GM19468 (cell line): ENCODE measurements at regions not wholly inside any gene's neighbourhood (a gene's known extent, or its start where the extent isn't known, plus 50 kb on each side); places are given as distances from the start of the nearest gene placed in this dataset.
"Not testable (repeated sequence)": the region's sequence is repeated elsewhere in the genome, so short reads cannot be mapped to it uniquely, and the experiment has no call there.

Experiments
- ATAC-seq: cut with Tn5 transposase; IDR thresholded peaks from one replicate; pipeline ENCODE4 v1.9.1; 2021; ENCODE audit warnings: mild to moderate bottlenecking, moderate library complexity, moderate number of reproducible peaks; ENCODE audit not compliant: unreplicated experiment; ENCODE audit errors: extremely low read depth

DNA sequence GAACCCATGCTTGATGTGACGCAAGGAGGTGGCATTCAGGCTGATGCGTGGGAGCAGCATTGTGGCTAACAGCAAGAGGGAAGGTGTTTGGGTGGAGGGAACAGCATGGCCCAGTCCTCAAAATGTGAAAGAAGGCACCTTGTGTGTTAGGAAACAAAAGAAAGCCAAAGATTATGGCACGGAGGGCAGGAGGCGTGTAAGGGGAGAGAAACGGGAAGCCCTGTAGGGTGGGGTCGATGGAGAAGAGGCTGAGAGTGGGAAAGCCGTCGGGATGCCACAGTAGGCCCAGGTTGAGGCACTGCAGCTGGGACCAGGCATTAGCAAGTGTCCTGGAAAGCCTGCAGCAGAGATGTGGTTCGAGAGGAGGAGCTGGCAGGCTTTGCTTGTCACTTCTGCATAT is 241.1 kb downstream of the GADD45G start:
- ATAC-seq, result no peak

DNA sequence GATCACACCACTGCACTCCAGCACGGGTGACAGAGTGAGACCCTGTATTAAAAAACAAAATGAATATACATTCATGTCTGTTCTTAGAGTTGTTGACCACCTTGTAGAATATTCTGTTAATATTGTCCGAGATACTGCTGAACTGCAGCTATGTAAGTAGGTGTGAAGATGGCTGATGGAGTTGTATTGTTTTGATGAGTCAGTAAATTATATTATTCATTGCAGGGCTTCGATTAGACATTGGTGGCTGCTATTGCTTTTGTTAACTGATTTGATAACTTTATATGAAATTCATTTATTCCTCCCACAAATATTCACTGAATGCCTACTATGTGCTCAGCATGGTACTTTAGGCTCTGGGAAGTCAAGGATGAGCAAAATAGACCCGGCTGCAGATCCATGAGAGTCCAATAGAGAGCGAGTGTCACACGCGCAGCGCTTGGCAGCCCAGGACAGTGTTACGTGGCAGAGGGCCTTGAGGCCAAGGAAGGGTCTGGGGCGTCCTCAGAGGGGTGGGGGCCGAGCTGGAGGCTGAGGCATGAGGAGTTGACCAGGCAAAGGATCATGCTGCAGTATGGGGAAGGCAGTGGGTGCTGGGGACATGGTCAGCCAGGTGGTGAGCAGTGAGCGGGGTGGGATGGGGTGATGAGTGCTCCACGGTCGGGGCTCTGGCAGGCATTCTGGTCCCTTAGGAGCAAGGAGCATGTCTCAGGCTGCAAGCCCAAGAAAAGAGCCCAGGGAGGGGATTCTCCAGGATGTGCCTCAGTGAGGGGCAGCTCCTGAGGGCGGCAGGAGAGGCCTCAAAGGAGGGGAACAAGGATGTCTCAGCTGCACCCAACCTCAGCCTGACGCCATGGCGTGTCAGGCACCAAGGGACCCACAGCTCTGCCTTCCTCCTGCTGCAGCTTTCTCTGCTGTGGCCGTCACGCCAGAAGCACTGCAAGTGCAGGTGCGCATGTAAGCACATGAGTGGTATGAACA is 243.5 kb downstream of the GADD45G start:
- ATAC-seq, result no peak

DNA sequence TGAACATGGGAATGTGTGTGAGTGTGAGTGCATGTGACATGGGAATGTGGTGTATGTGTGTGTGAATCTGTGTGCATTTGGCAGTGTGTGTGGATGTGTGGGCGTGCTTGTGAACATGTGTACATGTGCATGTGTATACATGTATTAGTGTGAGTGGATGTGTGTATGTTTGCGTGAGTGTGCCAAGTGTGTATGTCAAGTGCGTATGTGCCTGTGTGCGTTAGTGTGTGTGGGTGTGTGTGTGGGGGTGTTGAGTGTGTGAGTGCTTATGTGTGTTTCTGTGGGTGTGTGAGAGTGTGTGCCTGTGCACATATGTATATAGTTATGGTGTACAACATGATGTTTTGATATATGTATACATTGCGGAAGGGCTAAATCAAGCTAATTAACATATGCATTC is 244.3 kb downstream of the GADD45G start:
- ATAC-seq, result no peak

DNA sequence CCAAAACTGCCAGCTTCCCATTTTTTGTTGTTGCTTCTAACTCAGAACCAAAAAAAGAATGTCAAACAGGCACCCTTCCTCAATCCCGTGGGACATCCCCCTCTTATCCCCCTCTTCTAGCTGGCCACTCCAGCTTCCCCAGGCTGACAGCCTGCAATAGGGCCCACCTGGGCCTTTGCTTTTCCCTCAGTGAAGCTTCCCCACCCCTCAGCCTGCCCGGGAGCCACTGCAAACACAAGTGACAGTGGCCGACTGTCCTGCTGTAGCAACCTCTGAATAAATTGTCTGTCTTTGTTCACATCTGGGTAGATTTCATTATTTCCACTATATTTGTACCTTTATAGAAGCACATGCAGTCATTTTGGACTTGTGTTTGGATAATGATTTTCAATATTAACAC is 245.3 kb downstream of the GADD45G start:
- ATAC-seq, result no peak

DNA sequence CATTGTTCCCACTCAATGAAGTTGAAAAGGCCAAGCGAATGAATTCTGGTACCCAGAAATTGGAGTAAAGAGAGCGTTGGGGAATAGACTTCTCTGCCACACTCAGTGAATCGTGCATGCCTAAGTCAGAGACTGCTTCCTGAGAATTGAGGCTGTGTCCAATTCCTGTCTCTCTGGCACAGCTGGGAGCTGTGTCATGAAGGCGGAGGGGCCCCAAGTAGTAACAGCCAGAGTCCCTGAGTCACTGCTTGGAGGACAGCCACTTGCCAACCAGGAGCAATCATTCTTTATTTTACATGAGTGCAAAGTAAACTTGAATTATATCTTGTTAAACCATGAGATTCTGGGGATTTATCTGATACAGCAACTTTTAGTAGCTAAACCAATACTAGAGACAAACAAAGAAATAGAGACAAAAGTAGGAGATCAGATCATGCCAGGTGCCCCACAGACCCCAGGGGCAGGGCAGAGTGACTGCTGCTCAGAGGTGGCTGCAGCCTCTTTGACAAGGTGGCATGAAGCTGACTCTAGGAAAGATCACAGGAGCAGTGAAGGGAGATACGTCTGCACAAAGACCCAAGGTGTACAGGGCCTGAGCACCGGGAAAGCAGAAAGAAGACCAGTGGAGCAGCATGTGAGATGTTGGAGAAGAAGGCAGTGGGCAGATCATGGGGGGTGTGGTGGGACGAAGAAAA is 246.0 kb downstream of the GADD45G start:
- ATAC-seq, result no peak

DNA sequence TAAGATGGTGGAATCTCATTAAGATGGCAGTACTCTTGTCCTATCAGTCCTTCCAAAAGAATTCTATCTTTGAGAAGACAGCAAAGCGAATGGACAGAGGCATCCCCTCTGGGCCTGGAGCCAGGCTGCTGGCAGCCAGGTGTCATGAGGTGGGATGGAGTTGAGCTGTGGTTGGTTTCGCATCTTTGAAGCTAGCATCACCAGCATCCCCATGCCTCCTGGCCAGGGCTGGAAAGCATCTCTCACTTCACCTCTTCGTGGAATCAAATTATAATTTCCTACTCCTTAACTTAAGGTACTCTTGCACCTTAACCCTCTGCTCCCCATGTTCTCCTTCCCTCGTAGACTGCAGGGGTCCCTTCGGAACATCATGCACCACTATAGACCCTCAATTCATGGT is 248.3 kb downstream of the GADD45G start:
- no peak for ATAC-seq

DNA sequence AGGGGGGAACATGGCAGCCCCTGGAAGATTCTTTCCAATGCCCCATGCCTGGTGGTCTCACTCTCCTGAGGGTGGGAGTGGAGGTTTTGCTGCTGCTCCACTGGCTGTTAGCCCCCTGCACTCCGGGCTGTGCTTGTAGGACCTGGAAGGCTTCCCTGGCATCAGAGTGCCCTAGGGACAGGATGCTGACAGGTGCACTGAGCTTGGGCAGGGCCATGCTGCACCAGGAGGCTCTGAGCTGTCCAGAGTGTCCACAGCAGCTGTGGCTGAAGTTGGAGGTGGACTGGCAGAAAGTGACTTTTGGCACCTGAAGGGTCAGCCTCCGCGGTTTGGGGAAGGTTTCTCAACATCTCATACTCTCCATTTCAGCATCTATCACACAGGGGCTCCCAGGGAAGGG is 249.1 kb downstream of the GADD45G start:
- ATAC-seq, result no peak

DNA sequence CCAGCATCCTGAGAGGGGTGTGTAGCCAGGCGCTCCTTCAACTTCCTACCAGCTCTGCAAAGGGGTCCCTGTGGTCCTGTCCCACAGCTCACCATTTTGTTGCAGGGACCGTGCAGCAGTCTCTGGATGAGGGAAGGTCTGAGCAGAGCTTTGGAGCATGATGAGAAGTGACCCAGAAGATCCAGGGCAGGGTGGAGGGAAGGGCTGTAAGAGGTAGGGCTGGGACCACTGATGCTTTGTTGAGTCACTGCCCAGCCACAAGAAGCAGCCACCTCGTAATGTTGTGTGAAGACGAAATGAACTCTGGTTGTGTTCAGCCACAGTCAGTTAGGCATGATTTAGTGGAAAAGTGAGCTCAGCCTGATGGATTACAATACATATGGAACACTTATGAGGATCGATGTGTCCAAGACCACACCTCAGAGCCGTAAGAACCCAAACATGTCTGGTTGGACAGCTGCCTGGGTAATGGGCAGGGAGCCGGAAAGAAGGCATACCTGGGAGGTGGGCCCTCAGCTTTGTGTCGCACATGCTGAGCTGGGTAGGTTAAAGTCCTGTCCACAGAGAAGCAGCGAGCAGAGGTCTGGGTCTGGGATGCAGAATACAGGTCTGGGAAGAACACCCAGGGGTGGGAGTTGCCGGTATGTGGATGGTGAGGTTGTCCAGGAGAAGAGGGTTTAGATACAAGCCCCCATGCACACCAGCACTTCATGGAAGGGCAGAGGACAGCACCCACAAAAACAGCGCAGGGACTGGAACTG is 250.1 kb downstream of the GADD45G start:
- no peak for ATAC-seq

DNA sequence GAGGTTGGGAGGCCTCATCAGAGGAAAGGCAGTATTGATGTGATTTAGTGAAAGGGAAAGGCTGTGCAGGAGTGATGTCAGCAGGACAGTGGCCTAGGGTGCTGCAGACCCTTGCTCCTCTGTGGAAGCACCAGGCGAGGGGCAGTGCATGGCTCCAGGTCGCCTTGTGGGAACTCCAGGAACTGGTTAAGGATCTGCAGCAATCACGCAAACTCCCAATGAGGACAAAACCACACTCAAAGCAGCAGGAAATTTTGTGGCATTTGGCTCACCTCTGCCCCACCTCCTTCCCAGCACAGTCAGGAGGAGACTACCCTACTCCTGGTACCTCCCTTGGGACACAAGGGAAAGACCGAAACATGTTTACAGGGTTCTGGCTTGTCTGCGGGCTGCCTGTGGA is 251.5 kb downstream of the GADD45G start:
- not testable (repeated sequence) for ATAC-seq

DNA sequence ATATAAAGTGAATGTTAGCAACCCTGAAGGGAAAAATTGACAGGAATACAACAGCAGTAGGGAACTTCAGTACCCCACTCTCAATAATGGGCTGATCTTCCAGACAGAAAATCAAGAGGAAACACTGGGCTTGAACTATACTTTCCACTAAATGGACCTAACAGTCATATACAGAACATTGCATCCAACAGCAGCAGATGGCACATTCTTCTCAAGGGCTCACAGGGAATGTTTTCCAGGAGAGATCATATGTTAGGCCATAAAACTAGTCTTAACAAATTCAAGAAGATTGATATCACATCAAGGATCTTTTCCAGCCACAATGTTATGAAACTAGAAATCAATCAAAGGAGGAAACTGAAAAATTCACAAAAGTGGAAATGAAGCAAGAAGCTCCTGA is 252.1 kb downstream of the GADD45G start:
- not testable (repeated sequence) for ATAC-seq

DNA sequence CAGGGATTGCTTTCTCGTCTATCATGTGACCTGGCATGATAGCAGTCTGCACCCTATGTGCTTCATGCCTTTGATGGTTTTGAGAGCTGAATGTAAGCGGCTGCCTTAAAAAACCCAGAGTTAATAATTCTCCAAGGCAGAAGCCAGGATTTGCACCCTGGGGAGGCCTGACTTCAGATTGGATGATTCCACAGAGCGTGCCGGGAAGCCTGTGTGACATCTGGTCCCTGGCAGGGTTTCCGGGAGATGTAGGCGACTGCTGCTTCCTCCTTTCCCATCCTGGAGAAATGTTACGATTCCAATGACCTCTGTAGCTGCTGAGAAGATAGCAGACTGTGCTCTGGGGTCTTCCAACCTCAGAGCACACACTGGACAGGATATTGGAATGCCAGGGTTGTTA is 255.0 kb downstream of the GADD45G start:
- ATAC-seq, result not testable (repeated sequence)

DNA sequence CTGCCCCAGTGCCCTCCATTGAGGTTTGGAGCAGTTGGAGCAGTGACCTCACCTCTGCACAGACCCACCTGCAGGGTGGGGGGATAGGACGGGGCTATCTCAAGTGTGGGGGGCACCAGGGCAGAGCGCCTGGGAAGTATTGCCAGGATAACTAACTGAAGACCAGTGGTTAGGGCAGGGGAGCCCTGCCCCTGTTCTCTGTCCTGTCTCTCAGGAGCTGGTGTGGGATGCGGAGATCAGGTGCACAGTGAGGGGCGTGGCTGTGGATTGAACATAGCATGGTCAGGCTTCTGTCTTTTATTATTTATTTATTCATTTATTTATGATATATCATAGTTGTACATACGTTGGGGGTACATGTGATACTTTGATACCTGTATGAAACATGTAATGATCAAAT is 256.6 kb downstream of the GADD45G start:
- ATAC-seq, result not testable (repeated sequence)

DNA sequence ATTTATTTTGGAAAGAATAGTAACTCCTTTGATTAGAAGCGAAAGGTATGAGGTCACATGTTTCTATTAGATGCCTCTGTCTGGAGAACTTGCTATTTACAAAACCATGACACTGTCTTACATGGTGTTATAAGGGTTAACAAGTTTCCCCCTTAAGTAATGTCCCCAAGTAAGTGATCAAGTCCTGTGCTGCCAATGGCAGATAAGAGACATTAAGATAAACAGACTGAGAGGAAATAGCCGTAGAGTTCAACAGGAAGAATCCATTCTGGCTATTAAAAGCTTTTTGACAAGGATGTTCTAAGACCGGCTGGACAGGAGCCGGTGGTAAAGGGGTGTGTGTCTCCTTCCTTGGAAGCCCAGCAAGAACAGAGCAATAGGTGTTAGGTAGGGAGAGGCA is 257.5 kb downstream of the GADD45G start:
- no peak for ATAC-seq

DNA sequence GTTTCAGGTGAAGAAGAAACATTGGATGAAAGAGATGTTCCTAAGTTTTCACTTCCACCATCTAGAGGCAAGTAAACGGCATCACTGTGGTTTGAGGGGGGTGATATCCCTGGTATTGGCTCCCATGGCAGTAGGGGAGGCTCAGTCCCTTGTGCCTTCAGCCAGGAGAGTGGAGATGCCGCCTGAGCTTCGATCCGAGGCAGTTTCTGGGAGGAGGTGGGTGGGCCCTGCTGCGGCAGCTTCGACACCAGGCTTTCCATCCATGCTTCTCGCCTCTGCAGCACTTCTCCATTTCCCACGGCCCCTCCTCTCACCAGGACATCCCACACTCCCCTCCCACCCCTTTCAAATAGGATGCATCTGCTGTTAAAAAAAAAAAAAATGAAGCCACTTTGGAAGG is 258.3 kb downstream of the GADD45G start:
- ATAC-seq, result no peak

DNA sequence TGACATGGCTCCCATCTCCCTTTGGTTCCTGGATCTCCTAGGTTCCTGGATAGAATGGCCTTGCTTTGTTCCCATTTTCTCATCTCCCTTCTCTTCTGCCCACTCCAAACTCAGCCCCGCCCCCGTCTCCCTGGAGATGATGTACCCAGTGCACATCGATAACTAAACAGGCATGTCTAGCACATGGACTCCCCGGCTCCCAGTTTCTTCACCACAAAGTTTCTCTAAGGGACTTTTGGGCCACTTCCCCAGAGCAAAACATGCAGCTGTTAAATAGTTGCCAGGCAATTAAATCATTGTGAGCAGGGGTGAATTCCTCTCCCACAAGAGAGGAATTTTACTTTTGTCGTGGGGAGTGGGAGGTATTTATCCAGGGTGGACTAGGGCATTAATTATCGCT is 259.0 kb downstream of the GADD45G start:
- ATAC-seq, result no peak

DNA sequence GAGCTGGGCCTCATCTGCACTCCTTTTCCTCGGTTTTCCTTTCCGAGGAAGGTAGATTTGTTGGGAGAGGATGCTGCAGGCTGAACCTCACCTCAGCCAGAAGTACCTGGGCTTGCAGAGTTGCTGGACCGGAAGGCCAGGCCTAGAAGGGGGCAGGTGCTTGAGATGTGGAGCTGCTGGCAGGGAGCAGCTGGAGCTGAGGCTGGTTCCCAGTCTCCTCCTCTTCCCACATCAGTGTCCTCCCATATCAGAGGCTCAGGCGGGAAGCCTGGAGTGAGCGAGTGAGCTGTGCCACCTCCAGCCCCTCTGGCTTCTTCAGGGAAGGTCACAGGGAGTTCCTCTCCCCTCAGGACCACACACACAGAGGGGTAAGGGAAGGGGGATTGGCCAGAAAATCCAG is 259.4 kb downstream of the GADD45G start:
- no peak for ATAC-seq

DNA sequence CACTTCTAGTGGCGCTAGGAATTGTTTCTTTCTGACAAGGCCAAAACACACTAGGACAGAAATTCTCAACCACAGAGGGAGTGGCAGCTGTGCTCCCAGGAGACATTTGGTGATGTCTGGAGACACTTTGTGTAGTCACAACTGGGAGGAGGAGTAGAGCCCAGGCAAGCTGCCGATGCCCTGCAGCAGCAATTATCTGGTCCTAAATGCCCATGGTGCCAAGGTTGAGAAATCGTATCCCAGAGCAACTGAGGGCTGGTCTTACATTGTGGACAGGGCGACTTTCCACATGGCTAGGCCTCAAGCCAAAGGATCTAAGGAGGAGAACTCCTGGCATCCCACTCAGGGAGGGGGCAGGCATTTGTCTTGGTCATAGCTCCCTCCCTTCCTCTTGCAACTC is 259.9 kb downstream of the GADD45G start:
- no peak for ATAC-seq

DNA sequence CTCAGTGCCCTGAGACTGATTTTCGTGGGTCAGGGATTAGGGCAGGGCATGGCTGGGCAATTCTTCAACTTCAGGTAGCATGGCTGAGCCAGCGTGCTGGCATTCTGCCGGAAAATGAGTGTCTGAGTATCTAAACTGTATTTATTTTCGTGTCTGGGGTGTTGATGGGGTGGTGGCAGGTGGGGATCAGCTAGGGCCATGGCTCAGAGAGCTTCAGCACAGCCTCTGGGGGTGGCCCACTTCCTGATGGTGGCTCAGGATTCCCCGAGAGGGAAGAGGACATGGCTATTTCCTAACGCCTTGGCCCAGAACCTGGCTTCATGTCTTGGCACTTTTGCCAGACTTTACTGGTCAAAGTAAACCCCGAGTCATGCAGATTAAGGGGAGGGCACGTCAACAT is 260.5 kb downstream of the GADD45G start:
- ATAC-seq, result no peak

DNA sequence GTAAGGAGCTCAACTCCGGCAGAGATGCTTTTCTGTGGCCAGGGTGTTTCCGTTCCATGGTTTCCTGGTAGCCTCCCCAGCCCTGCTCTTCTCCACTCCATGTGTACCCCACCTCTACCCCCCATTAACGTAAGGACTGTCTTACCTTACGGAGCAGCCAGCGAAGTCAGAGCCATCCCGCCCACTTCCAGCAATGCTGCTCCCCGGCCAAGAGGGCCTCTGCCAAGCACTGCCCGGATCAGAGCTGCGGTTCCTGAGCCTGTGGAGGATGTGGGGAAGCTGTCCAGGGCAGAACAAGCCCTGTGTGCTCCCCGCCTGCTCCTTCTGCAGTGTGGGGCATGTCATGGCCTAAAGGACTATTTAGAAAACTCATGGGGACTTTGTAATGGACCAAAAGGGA is 261.2 kb downstream of the GADD45G start:
- ATAC-seq, result no peak

DNA sequence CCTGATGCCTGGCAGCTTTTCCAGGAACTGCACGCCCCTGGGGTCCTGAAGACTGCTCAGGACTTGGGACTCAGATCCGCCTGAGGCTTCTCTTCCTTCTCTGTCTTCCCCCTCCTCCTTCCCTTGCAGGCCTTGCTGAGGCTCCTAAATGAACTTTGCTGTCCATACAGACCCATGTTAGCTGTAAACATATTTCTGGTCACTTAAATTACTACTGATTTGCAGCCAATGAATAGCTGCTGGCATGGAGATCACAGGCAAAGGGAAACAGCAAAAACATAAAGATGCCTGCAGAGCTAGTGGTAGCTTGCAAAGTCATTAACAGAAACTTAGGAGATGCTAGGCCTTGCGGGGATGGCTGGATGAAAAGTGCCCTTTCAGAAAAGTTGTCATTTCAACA is 261.9 kb downstream of the GADD45G start:
- ATAC-seq, result no peak

DNA sequence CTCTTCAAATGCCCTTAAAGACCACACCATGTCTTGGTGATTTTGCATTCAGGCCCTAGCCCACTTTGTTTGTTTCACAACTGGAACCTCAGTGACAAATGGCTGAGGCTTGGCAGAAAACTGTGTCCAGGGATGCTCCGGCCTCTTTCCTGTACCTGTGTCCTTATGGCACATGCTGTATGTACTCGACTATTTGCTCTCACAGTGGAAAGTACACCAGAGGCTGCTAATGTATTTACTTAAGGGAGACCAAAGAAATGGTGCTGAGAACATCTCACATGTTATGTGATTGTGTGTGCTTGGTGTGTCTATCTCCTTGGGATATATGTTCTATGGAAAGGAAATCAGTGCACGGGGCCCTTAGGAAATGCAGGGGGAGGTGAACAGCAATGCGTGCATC is 263.3 kb downstream of the GADD45G start:
- ATAC-seq, result no peak
